ENCODE measurements at regions not wholly inside any gene's neighbourhood (a gene's known extent, or its start where the extent isn't known, plus 50 kb on each side); places are given as distances from the start of the nearest gene placed in this dataset.

GRCh38 chr6:23688650-23689049, 437.4 kb upstream of the NRSN1 start:
- TF ChIP-seq ZNF274 (IDR thresholded peaks at IDR 0.05; ENCODE audit: low read depth, low read length): no peak
- no peak for TF ChIP-seq FOSL1 (IDR thresholded peaks at IDR 0.05; ENCODE audit: low read depth)
- TF ChIP-seq POLR2AphosphoS5 (IDR thresholded peaks at IDR 0.05; ENCODE audit: low read depth, low read length): no peak
- TF ChIP-seq SRF (IDR thresholded peaks at IDR 0.05; ENCODE audit: low read depth): no peak
- no peak for TF ChIP-seq CBX3 (IDR thresholded peaks at IDR 0.05; ENCODE audit: low read depth)
- no peak for TF ChIP-seq SP1 (IDR thresholded peaks at IDR 0.05; ENCODE audit: low read depth)
- TF ChIP-seq, protein P1, sequence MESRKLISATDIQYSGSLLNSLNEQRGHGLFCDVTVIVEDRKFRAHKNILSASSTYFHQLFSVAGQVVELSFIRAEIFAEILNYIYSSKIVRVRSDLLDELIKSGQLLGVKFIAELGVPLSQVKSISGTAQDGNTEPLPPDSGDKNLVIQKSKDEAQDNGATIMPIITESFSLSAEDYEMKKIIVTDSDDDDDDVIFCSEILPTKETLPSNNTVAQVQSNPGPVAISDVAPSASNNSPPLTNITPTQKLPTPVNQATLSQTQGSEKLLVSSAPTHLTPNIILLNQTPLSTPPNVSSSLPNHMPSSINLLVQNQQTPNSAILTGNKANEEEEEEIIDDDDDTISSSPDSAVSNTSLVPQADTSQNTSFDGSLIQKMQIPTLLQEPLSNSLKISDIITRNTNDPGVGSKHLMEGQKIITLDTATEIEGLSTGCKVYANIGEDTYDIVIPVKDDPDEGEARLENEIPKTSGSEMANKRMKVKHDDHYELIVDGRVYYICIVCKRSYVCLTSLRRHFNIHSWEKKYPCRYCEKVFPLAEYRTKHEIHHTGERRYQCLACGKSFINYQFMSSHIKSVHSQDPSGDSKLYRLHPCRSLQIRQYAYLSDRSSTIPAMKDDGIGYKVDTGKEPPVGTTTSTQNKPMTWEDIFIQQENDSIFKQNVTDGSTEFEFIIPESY (IDR thresholded peaks at IDR 0.05; ENCODE audit: extremely low read depth, insufficient replicate concordance, low read length): no peak
- TF ChIP-seq SIN3A (IDR thresholded peaks at IDR 0.05; ENCODE audit: low read depth): no peak
- no peak for TF ChIP-seq EGR1 (IDR thresholded peaks at IDR 0.05; ENCODE audit: low read depth)
- no peak for TF ChIP-seq ATF3 (IDR thresholded peaks at IDR 0.05)
- no peak for TF ChIP-seq TCF7L2 (IDR thresholded peaks at IDR 0.05; ENCODE audit: borderline replicate concordance, extremely low read depth, insufficient read depth, insufficient read length)
- TF ChIP-seq ELF1 (IDR thresholded peaks at IDR 0.05; ENCODE audit: borderline replicate concordance, low read depth): no peak
- TF ChIP-seq, protein P2, sequence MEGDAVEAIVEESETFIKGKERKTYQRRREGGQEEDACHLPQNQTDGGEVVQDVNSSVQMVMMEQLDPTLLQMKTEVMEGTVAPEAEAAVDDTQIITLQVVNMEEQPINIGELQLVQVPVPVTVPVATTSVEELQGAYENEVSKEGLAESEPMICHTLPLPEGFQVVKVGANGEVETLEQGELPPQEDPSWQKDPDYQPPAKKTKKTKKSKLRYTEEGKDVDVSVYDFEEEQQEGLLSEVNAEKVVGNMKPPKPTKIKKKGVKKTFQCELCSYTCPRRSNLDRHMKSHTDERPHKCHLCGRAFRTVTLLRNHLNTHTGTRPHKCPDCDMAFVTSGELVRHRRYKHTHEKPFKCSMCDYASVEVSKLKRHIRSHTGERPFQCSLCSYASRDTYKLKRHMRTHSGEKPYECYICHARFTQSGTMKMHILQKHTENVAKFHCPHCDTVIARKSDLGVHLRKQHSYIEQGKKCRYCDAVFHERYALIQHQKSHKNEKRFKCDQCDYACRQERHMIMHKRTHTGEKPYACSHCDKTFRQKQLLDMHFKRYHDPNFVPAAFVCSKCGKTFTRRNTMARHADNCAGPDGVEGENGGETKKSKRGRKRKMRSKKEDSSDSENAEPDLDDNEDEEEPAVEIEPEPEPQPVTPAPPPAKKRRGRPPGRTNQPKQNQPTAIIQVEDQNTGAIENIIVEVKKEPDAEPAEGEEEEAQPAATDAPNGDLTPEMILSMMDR (IDR thresholded peaks at IDR 0.05 in 2 of 3, conservative IDR thresholded peaks at IDR 0.05 in 1 of 3; ENCODE audit: borderline replicate concordance in 1 of 3, insufficient read depth in 1 of 3, low read depth in 2 of 3, low read length in 2 of 3): no peak
- no peak for TF ChIP-seq MAX (IDR thresholded peaks at IDR 0.05)
- TF ChIP-seq EZH2phosphoT487 (IDR thresholded peaks at IDR 0.05; ENCODE audit: borderline replicate concordance): no peak
- TF ChIP-seq, protein P3, sequence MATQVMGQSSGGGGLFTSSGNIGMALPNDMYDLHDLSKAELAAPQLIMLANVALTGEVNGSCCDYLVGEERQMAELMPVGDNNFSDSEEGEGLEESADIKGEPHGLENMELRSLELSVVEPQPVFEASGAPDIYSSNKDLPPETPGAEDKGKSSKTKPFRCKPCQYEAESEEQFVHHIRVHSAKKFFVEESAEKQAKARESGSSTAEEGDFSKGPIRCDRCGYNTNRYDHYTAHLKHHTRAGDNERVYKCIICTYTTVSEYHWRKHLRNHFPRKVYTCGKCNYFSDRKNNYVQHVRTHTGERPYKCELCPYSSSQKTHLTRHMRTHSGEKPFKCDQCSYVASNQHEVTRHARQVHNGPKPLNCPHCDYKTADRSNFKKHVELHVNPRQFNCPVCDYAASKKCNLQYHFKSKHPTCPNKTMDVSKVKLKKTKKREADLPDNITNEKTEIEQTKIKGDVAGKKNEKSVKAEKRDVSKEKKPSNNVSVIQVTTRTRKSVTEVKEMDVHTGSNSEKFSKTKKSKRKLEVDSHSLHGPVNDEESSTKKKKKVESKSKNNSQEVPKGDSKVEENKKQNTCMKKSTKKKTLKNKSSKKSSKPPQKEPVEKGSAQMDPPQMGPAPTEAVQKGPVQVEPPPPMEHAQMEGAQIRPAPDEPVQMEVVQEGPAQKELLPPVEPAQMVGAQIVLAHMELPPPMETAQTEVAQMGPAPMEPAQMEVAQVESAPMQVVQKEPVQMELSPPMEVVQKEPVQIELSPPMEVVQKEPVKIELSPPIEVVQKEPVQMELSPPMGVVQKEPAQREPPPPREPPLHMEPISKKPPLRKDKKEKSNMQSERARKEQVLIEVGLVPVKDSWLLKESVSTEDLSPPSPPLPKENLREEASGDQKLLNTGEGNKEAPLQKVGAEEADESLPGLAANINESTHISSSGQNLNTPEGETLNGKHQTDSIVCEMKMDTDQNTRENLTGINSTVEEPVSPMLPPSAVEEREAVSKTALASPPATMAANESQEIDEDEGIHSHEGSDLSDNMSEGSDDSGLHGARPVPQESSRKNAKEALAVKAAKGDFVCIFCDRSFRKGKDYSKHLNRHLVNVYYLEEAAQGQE (IDR thresholded peaks at IDR 0.05; ENCODE audit: low read depth): no peak
- TF ChIP-seq YY1 (IDR thresholded peaks at IDR 0.05; ENCODE audit: extremely low read depth, insufficient replicate concordance, low read depth, low read length): no peak
- TF ChIP-seq ZFX (IDR thresholded peaks at IDR 0.05): no peak
- TF ChIP-seq EZH2 (IDR thresholded peaks at IDR 0.05): no peak
- ChIA-PET CTCF (no interaction called here), RAD21 (ENCODE audit: low non-redundant PET in 1 of 2, low total read pairs in 2 of 2, uncharacterized antibody in 2 of 2, unreplicated experiment in 2 of 2) (no interaction called here), POLR2A (no interaction called here)
- Histone ChIP-seq H3K9me2 (ENCODE audit: insufficient read depth) (no peaks in the 10 kb centered on the region), H3K27me3 (ENCODE audit: insufficient read depth, low read length) (no peaks in the 10 kb centered on the region), H3K27ac (ENCODE audit: low read depth, low read length) (no peak overlapping the region), H2AFZ (ENCODE audit: low read depth, low read length, poor library complexity, severe bottlenecking) (no peak overlapping the region), H3K79me2 (ENCODE audit: insufficient read depth, low read length) (no peaks in the 10 kb centered on the region), H3K4me1 (ENCODE audit: control insufficient read depth in 1 of 2, insufficient read depth in 2 of 2, low read length in 2 of 2) (no peaks in the 10 kb centered on the region), H3K36me3 (ENCODE audit: control insufficient read depth in 1 of 2, insufficient read depth in 2 of 2, low read length in 2 of 2) (no peaks in the 10 kb centered on the region), H3K4me2 (ENCODE audit: low read length) (no peak overlapping the region), H4K20me1 (ENCODE audit: insufficient read depth) (no peaks in the 10 kb centered on the region), H3K9me3 (ENCODE audit: control insufficient read depth in 1 of 2, insufficient read depth in 1 of 2, low read depth in 1 of 2, low read length in 2 of 2) (0 out of 4 replicates have a peak, but pooled peaks cover 0 to 4% of the 10 kb centered on the region in 2 experiments), H3K4me3 (replicated peaks in 1 of 2; ENCODE audit: low read depth in 1 of 2, low read length in 2 of 2) (no peak overlapping the region), H3K9ac (ENCODE audit: low read length) (no peak overlapping the region)
- ATAC-seq (no peak), DNase-seq (ENCODE audit: low read depth, low spot score) (no peak)
- intact Hi-C loops (cut with micrococcal nuclease): no loop called here
- BruUV-seq (replicated peaks): no TSS peak
